SK-N-SH treated with all-trans-retinoic acid at 6 μM for 48 hours (cell line): ENCODE measurements at regions not wholly inside any gene's neighbourhood (a gene's known extent, or its start where the extent isn't known, plus 50 kb on each side); places are given as distances from the start of the nearest gene placed in this dataset.

Experiments
- ATAC-seq: fragments of 200-7000 bp; cut with Tn5 transposase; 3 replicates; pipeline ENCODE4 v1.9.1; 2020; ENCODE audit warnings: mild to moderate bottlenecking, moderate library complexity
- ARNTL ChIP-seq: fragments of 450-650 bp; formaldehyde crosslinking; IDR thresholded peaks from 2 replicates; pipeline ENCODE4 v1.5.0; 2020; ENCODE audit warnings: low read depth, mild to moderate bottlenecking, moderate library complexity, borderline replicate concordance
- BACH2 ChIP-seq: fragments of 250-450 bp; sonication (Bioruptor Pico); IDR thresholded peaks from 2 replicates; pipeline ENCODE4 v1.9.0; 2021; ENCODE audit warnings: mild to moderate bottlenecking, borderline replicate concordance
- CREB5 ChIP-seq: fragments of 250-450 bp; sonication (Bioruptor Pico); IDR thresholded peaks from 2 replicates; pipeline ENCODE4 v1.5.1; 2020; ENCODE audit warnings: low read depth, mild to moderate bottlenecking, moderate library complexity
- CSDC2 ChIP-seq: fragments of 250-450 bp; sonication (Bioruptor Pico); IDR thresholded peaks from 2 replicates; pipeline ENCODE4 v1.5.0; 2020; ENCODE audit warnings: mild to moderate bottlenecking, moderate library complexity
- CSRNP3 ChIP-seq: fragments of 250-450 bp; sonication (Bioruptor Pico); IDR thresholded peaks from 2 replicates; pipeline ENCODE4 v1.5.1; 2021; ENCODE audit warnings: mild to moderate bottlenecking, moderate library complexity
- GLIS3 ChIP-seq: fragments of 250-450 bp; sonication (Bioruptor Pico); IDR thresholded peaks from 2 replicates; pipeline ENCODE4 v1.5.0; 2020; ENCODE audit warnings: mild to moderate bottlenecking, moderate library complexity
- ISL1 ChIP-seq: fragments of 250-450 bp; sonication (Bioruptor Pico); IDR thresholded peaks from 2 replicates; pipeline ENCODE4 v2.1.2; 2022; ENCODE audit warnings: mild to moderate bottlenecking, moderate library complexity
- OSR1 ChIP-seq: fragments of 250-450 bp; sonication (Bioruptor Pico); IDR thresholded peaks from 2 replicates; pipeline ENCODE4 v1.8.0; 2022; ENCODE audit warnings: moderate library complexity, mild to moderate bottlenecking, inconsistent platforms
- PATZ1 ChIP-seq: fragments of 250-450 bp; sonication (Bioruptor Pico); IDR thresholded peaks from 2 replicates; pipeline ENCODE4 v1.8.0; 2020; ENCODE audit warnings: mild to moderate bottlenecking, moderate library complexity, borderline replicate concordance
- POU6F1 ChIP-seq: fragments of 250-450 bp; sonication (Bioruptor Pico); IDR thresholded peaks from 2 replicates; pipeline ENCODE4 v1.8.0; 2021; ENCODE audit warnings: low read depth, mild to moderate bottlenecking, moderate library complexity, borderline replicate concordance
- PPARA ChIP-seq: fragments of 250-450 bp; sonication (Bioruptor Pico); IDR thresholded peaks from 2 replicates; pipeline ENCODE4 v1.5.0; 2020; ENCODE audit warnings: mild to moderate bottlenecking, borderline replicate concordance
- TCF4 ChIP-seq: fragments of 250-450 bp; sonication (Bioruptor Pico); IDR thresholded peaks from 2 replicates; pipeline ENCODE4 v1.8.0; 2021; ENCODE audit warnings: mild to moderate bottlenecking, moderate library complexity, borderline replicate concordance
- TOX ChIP-seq: fragments of 250-450 bp; sonication (Bioruptor Pico); IDR thresholded peaks from 2 replicates; pipeline ENCODE4 v1.8.0; 2021; ENCODE audit warnings: mild to moderate bottlenecking, moderate library complexity, borderline replicate concordance
- TSHZ2 ChIP-seq: fragments of 250-450 bp; sonication (Bioruptor Pico); IDR thresholded peaks from 2 replicates; pipeline ENCODE4 v1.5.0; 2020; ENCODE audit warnings: mild to moderate bottlenecking, moderate library complexity
- ZC3H10 ChIP-seq: fragments of 250-450 bp; sonication (Bioruptor Pico); IDR thresholded peaks from 2 replicates; pipeline ENCODE4 v1.5.1; 2021; ENCODE audit warnings: mild to moderate bottlenecking, moderate library complexity
- ZFP3 ChIP-seq: fragments of 250-450 bp; sonication (Bioruptor Pico); IDR thresholded peaks from 2 replicates; pipeline ENCODE4 v1.5.0; 2020; ENCODE audit warnings: mild to moderate bottlenecking, moderate library complexity
- ZFP30 ChIP-seq: fragments of 450-650 bp; formaldehyde crosslinking; IDR thresholded peaks from 2 replicates; pipeline ENCODE4 v1.5.0; 2022; ENCODE audit warnings: mild to moderate bottlenecking, moderate library complexity
- ZNF565 ChIP-seq: fragments of 450-650 bp; formaldehyde crosslinking; conservative IDR thresholded peaks from 2 replicates; pipeline ENCODE4 v1.5.0; 2020; ENCODE audit warnings: low read depth, mild to moderate bottlenecking, moderate library complexity
- ZNF70 ChIP-seq: fragments of 450-650 bp; formaldehyde crosslinking; IDR thresholded peaks from 2 replicates; pipeline ENCODE4 v1.5.0; 2020; ENCODE audit warnings: mild to moderate bottlenecking, moderate library complexity
- ZNF8 ChIP-seq: fragments of 450-650 bp; formaldehyde crosslinking; IDR thresholded peaks from 2 replicates; pipeline ENCODE4 v1.5.0; 2020; ENCODE audit warnings: mild to moderate bottlenecking, moderate library complexity

- TF ChIP-seq TSHZ2 (CRISPR knock-in tag) (no peak), ISL1 (no peak), ZNF565 (CRISPR knock-in tag) (no peak), TCF4 (no peak), ZC3H10 (CRISPR knock-in tag) (no peak), ZFP3 (CRISPR knock-in tag) (no peak), TOX (CRISPR knock-in tag) (no peak)
These were observed 163.3 kb upstream of the MOCS1 start (continued) for GRCh38 chr6:40097590-40097989.

GRCh38 chr6:40083141-40083920, 149.1 kb upstream of the MOCS1 start:
- TF ChIP-seq TOX (CRISPR knock-in tag) = no peak
- no peak for TF ChIP-seq ZFP30
- no peak for TF ChIP-seq ZC3H10 (CRISPR knock-in tag)
- TF ChIP-seq ZNF8 (CRISPR knock-in tag) = no peak
- no peak for TF ChIP-seq ARNTL (CRISPR knock-in tag)
- TF ChIP-seq CSDC2 (CRISPR knock-in tag) = no peak
- no peak for TF ChIP-seq GLIS3 (CRISPR knock-in tag)
- TF ChIP-seq ZNF70 (CRISPR knock-in tag) = no peak
- no peak for TF ChIP-seq PPARA (CRISPR knock-in tag)
- no peak for TF ChIP-seq ISL1
- no peak for TF ChIP-seq CSRNP3 (CRISPR knock-in tag)
- no peak for TF ChIP-seq POU6F1 (CRISPR knock-in tag)
- no peak for TF ChIP-seq PATZ1
- no peak for TF ChIP-seq ZFP3 (CRISPR knock-in tag)
- no peak for TF ChIP-seq CREB5 (CRISPR knock-in tag)
- TF ChIP-seq, all 23 proteins: peak for 0
- no peak for ATAC-seq

GRCh38 chr6:40082278-40083043, 148.2 kb upstream of the MOCS1 start:
- no peak for ATAC-seq
- TF ChIP-seq CSRNP3 (CRISPR knock-in tag) = no peak
- no peak for TF ChIP-seq ZNF8 (CRISPR knock-in tag)
- no peak for TF ChIP-seq POU6F1 (CRISPR knock-in tag)
- no peak for TF ChIP-seq BACH2 (CRISPR knock-in tag)
- no peak for TF ChIP-seq CREB5 (CRISPR knock-in tag)
- TF ChIP-seq ZFP30 = no peak
- TF ChIP-seq OSR1 (CRISPR knock-in tag) = no peak
- TF ChIP-seq CSDC2 (CRISPR knock-in tag) = no peak
- no peak for TF ChIP-seq TCF4
